Natural killer cell treated with Interleukin-12 subunit alpha and Interleukin-12 subunit beta and Interleukin-15 and Interleukin-18, amount 100 ng/mL, for 72 hours (primary cell): ENCODE measurements at regions not wholly inside any gene's neighbourhood (a gene's known extent, or its start where the extent isn't known, plus 50 kb on each side); places are given as distances from the start of the nearest gene placed in this dataset.
"Not testable (repeated sequence)": the region's sequence is repeated elsewhere in the genome, so short reads cannot be mapped to it uniquely, and the experiment has no call there.

Source experiments
- ATAC-seq, 2 donors: fragments of 150-1000 bp; cut with Tn5 transposase in 1 of 2; sonication (Bioruptor Pico), chemical (Tn5 transposase) in 1 of 2; 2 replicates each; pipeline ENCODE4 v1.10.0; 2021
- DNase-seq: peaks from one replicate; pipeline ENCODE4 v3.0.0; 2022; ENCODE audit warnings: low spot score
- H3K27ac Mint-ChIP-seq, 2 donors: 1 replicate in 1 of 2; 2 replicates in 1 of 2; pipeline ENCODE4 v1.8.0; 2022; ENCODE audit warnings: mixed read lengths in 2 of 2, mild to moderate bottlenecking in 1 of 2, moderate library complexity in 1 of 2
- H3K27me3 Mint-ChIP-seq, 2 donors: 1 replicate in 1 of 2; 2 replicates in 1 of 2; pipeline ENCODE4 v1.8.0; 2022; ENCODE audit warnings: mixed read lengths in 2 of 2
- H3K36me3 Mint-ChIP-seq: one replicate; pipeline ENCODE4 v1.8.0; 2022; ENCODE audit warnings: mixed read lengths
- H3K4me1 Mint-ChIP-seq, 2 donors: 1 replicate in 1 of 2; 2 replicates in 1 of 2; pipeline ENCODE4 v1.8.0; 2022; ENCODE audit warnings: low read depth in 2 of 2, mixed read lengths in 2 of 2, mild to moderate bottlenecking in 1 of 2
- H3K4me3 Mint-ChIP-seq: one replicate; pipeline ENCODE4 v1.8.0; 2022; ENCODE audit warnings: mixed read lengths
- H3K9me3 Mint-ChIP-seq: 2 replicates; pipeline ENCODE4 v1.8.0; 2022; ENCODE audit warnings: mixed read lengths

DNA sequence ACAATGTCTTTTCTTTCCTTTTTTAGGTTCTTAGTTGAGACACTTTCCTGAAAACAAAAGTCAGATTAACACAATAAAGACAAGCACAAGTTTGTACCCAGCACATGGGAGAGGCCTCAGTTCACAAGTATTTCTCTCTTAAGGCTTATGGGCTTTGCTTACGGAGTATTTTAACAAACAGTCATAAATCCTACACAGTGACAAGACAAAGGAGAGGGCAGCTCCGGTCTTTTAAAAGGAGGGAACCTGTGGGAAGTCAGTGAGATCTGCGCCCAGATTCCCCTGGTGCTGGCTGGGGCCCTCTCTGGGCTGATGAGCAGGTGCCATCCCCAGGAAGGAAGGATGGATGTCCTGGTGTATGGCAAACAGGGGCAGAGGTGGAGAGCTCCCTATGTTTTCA, 398.6 kb downstream of the ACTR3B start:
- no peaks in the 10 kb centered on the region for H3K4me1 Mint-ChIP-seq
- peaks cover 8% of the 10 kb centered on the region for H3K9me3 Mint-ChIP-seq
- no peaks in the 10 kb centered on the region for H3K36me3 Mint-ChIP-seq
- H3K27me3 Mint-ChIP-seq, result no peaks in the 10 kb centered on the region
- H3K27ac Mint-ChIP-seq, result no peak overlapping the region
- no peak overlapping the region for H3K4me3 Mint-ChIP-seq
- DNase-seq (no peak), ATAC-seq (no peak)

DNA sequence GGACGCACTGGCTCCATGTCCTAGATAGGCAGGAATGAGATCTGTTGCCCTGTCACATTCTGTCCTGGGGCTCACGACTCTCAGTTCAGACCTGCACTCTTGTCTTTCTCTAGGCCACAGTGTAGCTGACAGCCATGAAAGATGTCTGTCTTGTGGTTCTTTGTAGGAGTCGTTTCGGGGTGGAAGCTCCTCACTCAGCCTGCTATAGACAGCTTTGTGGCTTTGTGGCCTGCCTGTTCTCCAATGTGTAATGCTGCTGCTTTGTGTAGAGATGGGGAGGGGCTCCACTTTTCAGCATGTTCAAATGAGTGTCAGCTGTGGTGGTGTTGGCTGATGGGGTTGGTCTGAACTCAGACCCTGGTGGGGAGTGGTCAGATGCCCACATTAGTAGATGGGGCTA, 410.7 kb downstream of the ACTR3B start:
- Mint-ChIP-seq H3K4me3 (no peak overlapping the region), H3K4me1 (no peaks in the 10 kb centered on the region), H3K27ac (no peak overlapping the region)

DNA sequence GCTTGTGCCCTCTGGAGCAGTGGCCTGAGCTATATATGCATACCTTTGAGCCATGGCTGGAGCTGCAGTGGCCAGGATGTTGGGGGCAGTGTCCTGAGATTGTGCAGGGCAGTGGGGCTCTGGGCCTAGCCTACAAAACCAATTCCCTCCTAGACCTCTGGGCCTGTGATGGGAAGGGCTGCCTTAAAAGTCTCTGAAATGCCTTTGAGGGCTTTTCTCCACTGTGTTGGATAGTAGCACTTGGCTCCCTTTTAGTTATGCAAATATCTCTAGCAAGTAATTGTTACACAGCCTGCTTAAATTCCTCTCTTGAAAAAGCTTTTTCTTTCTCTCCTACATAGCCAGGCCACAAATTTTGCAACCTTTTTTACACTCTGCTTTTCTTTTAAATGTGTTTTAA, 426.4 kb downstream of the ACTR3B start:
- H3K27ac Mint-ChIP-seq, result no peak overlapping the region

More for the DNA sequence above, 410.7 kb downstream of the ACTR3B start:
- H3K27me3 Mint-ChIP-seq, result no peaks in the 10 kb centered on the region
- peaks cover 8% of the 10 kb centered on the region for H3K9me3 Mint-ChIP-seq
- H3K36me3 Mint-ChIP-seq, result no peaks in the 10 kb centered on the region
- DNase-seq (no peak), ATAC-seq (no peak)

DNA sequence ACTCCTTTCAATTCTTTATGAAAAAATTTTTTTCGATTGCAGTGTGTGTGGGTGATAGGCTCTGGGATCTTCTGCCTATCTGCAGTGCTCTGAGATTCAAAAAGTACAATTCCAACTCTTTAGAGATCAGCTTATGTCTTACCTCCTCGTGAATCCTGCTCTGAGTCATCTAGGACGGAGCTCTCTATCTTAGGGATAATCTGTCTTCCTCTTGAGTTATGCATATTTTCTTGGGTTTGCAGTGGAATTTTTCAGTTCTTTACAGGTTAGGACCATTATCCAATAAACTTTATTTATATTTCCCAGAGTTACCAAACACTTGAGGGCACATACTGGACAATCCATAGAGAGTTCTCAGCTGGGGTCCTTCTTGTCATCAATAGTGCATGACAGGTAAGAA, 428.6 kb downstream of the ACTR3B start:
- DNase-seq (no peak), ATAC-seq (no peak)
- H3K4me3 Mint-ChIP-seq, result no peak overlapping the region
- no peaks in the 10 kb centered on the region for H3K27me3 Mint-ChIP-seq
- no peaks in the 10 kb centered on the region for H3K36me3 Mint-ChIP-seq
- H3K9me3 Mint-ChIP-seq, result peaks cover 12% of the 10 kb centered on the region
- no peak overlapping the region for H3K27ac Mint-ChIP-seq
- H3K4me1 Mint-ChIP-seq, result no peaks in the 10 kb centered on the region

More for the DNA sequence above, 426.4 kb downstream of the ACTR3B start:
- Mint-ChIP-seq H3K27me3 (no peaks in the 10 kb centered on the region), H3K9me3 (peaks cover 12% of the 10 kb centered on the region), H3K36me3 (no peaks in the 10 kb centered on the region), H3K4me1 (no peaks in the 10 kb centered on the region), H3K4me3 (no peak overlapping the region)
- ATAC-seq, result no peak
- DNase-seq, result no peak

DNA sequence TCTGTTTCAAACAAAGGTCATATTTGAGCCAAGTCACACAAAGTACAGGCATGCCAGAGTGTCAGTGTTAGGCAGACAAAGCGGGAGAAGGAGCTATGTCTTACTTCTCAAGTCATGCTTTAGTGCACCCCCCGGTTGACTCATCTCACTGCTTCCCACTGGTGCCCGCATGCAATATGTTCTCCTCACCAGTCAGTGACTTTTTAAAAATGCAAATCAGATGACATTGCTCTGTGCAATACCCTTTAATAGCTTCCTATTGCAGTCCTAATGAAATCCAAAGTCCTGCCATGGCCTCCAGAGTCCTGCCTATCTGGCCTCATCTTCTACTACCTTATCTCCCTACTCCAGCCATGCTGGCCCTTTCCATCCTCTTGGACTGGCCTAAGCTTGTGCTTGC, 429.1 kb downstream of the ACTR3B start:
- Mint-ChIP-seq H3K4me3 (no peak overlapping the region), H3K27ac (no peak overlapping the region), H3K4me1 (no peaks in the 10 kb centered on the region), H3K36me3 (no peaks in the 10 kb centered on the region), H3K9me3 (peaks cover 12% of the 10 kb centered on the region), H3K27me3 (no peaks in the 10 kb centered on the region)
- ATAC-seq (peak in 1 of 2 donors; percentile 48), DNase-seq (no peak)

DNA sequence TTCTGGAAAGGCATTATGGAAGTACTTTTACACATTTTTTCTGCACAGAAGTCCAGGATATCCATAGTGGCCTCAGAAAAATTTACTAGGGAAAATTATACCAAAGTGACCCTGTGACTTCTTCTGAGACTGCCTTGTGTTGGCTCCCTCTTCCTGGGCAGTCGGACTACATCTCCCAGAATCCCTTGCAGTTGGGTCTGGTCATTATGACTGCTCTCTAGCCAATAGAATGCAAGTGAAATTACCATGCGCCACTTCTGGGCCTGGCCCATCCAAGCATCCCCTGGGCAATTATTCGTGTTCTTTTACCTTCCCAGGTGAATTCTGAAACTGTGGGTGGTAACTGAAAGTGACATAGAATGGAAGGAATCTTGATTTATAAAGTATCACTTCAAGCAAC, 430.9 kb downstream of the ACTR3B start:
- H3K9me3 Mint-ChIP-seq, result peaks cover 12% of the 10 kb centered on the region
- H3K36me3 Mint-ChIP-seq, result no peaks in the 10 kb centered on the region
- H3K4me1 Mint-ChIP-seq, result no peaks in the 10 kb centered on the region
- H3K4me3 Mint-ChIP-seq, result no peak overlapping the region
- H3K27me3 Mint-ChIP-seq, result no peaks in the 10 kb centered on the region
- DNase-seq (no peak), ATAC-seq (no peak)
- no peak overlapping the region for H3K27ac Mint-ChIP-seq

DNA sequence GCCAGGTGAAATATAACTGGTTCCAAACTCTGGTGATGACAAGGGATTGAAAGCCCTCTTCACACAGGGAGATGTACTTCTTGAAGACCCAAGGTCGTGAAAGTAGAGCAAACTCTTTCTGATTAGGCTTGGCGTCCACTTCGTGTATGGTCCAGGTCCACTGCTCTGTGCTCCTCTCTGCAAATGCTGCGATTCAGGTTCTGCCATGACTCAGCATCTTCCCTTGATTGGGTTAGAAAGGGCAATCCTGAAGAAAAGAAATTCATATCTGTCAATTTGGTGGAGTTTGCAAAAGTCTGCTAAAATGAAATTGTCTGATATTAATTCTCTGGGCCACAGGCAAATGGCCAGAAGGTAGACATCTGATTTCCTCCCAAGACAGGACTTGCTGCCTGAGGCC, 431.4 kb downstream of the ACTR3B start:
- Mint-ChIP-seq H3K36me3 (no peaks in the 10 kb centered on the region), H3K27me3 (no peaks in the 10 kb centered on the region), H3K27ac (no peak overlapping the region), H3K4me3 (no peak overlapping the region), H3K4me1 (no peaks in the 10 kb centered on the region), H3K9me3 (peaks cover 12% of the 10 kb centered on the region)
- DNase-seq (no peak), ATAC-seq (no peak)

DNA sequence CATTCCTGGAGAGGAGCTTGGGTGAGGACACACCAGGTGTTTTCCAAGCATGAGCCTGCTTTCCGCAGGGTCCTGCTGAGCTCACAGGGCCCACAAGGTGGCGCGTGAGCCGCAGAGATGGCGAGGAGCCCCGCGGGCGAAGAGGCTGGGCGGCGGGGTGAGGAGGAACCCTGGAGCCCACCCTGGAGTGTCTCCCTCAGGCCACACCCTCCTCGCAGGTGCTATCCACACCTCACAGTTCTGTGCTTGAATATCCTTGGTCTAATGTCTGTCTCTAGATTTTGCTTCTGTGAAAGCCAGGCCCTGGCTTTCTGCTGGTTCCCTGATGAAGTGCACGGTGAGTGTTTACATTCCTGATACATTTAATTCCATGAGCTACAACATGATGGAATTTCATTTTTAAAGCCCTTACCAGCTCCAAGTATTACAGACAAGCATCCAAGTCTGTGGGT, 433.6 kb downstream of the ACTR3B start:
- Mint-ChIP-seq H3K36me3 (peaks cover under 1% of the 10 kb centered on the region), H3K9me3 (peaks cover 12% of the 10 kb centered on the region), H3K4me3 (no peak overlapping the region), H3K27ac (no peak overlapping the region), H3K27me3 (no peaks in the 10 kb centered on the region), H3K4me1 (no peaks in the 10 kb centered on the region)
- DNase-seq (no peak), ATAC-seq (no peak)

DNA sequence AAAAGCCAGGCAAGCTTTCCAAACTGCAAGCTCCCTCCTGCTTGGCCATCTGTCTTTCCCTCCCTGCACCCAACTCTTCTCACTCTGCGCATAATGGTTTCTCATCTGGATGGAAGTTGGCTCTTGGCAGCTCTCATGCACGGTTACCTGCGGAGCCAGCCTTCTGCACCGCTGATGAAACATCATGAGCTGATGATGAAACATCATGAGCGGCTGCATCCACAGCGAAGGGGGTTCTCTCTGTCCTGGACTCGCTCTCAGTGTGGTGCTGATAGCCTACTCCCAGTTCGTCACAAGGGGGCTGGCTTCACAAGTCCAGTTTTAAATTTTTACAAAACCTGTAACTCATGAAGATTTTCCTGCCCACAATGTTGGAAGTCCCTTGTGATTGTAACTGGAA, 457.5 kb downstream of the ACTR3B start:
- no peak overlapping the region for H3K4me3 Mint-ChIP-seq
- H3K4me1 Mint-ChIP-seq, result no peaks in the 10 kb centered on the region
- no peak for ATAC-seq
- peaks cover 25% of the 10 kb centered on the region for H3K36me3 Mint-ChIP-seq
- no peak for DNase-seq
- peaks cover 26% of the 10 kb centered on the region for H3K9me3 Mint-ChIP-seq
- H3K27ac Mint-ChIP-seq, result no peak overlapping the region
- no peaks in the 10 kb centered on the region for H3K27me3 Mint-ChIP-seq

DNA sequence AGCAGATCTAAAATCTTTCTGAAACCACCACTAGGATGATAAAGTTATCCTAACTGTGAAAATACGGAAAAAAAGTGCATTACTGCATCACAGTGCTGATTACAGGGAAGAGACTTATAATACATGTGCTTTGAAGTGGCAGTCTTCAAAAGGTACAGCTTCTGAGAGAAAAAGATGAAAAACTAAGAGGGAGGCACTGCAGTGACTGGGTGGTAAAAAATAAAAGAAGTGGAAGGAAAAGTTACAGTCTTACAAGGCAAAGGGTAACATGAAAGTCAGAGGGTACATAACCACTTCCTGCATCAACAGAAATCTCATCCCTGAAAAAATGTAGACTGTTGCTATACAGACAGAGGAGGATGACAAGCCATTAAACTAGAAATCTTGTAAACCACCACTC, 465.3 kb downstream of the ACTR3B start:
- no peak for DNase-seq
- peaks cover 14% of the 10 kb centered on the region for H3K36me3 Mint-ChIP-seq
- H3K4me3 Mint-ChIP-seq, result no peak overlapping the region
- H3K27me3 Mint-ChIP-seq, result no peaks in the 10 kb centered on the region
- peaks cover 26% of the 10 kb centered on the region for H3K9me3 Mint-ChIP-seq
- H3K27ac Mint-ChIP-seq, result no peak overlapping the region
- no peak for ATAC-seq
- H3K4me1 Mint-ChIP-seq, result no peaks in the 10 kb centered on the region

DNA sequence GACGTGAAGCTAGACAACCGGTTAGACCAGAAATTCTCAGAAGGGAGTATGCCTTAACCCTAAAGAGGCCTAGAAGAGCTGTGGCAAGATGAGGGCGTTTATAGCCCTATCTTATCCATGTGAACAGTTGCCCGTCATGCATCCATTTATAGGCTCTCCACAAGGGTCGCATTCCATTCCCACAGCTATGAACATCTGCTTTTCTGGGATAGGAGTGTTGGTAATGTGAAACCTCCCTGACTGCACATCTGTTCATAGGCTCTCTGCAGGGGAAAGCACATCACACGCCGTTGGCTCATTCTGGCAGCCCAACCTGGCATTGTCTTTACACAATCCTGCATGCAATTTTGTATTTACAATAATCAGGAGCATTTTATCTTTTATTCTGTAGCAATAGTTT, 485.6 kb downstream of the ACTR3B start:
- not testable (repeated sequence) for H3K27ac Mint-ChIP-seq, H3K4me3 Mint-ChIP-seq, H3K4me1 Mint-ChIP-seq

DNA sequence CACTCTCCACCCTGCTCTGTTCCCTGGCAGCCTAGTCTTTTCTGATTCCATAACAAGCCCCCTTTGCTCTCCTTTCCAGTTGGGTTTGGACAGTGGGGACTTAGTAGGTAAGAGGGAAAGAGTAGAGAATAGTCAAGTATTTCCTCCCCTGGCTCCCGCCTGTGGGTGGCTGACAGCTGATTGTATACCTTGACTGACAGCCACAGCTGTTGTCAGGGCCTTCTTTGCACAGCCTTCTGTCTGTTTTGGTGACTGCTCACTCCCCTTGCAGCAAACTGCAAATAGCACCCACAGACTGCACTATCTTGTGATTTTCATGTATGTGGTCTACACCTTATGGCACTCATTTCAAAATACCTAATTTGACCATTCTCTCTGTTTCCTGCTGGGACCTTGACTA, 486.3 kb downstream of the ACTR3B start:
- H3K27ac Mint-ChIP-seq, result no peak overlapping the region
- no peak for DNase-seq
- peaks cover 3% of the 10 kb centered on the region for H3K9me3 Mint-ChIP-seq
- no peak for ATAC-seq
- H3K36me3 Mint-ChIP-seq, result no peaks in the 10 kb centered on the region
- H3K27me3 Mint-ChIP-seq, result no peaks in the 10 kb centered on the region
- no peak overlapping the region for H3K4me3 Mint-ChIP-seq
- H3K4me1 Mint-ChIP-seq, result no peaks in the 10 kb centered on the region

More for the DNA sequence above, 485.6 kb downstream of the ACTR3B start:
- not testable (repeated sequence) for DNase-seq, H3K9me3 Mint-ChIP-seq, H3K27me3 Mint-ChIP-seq, ATAC-seq, H3K36me3 Mint-ChIP-seq

DNA sequence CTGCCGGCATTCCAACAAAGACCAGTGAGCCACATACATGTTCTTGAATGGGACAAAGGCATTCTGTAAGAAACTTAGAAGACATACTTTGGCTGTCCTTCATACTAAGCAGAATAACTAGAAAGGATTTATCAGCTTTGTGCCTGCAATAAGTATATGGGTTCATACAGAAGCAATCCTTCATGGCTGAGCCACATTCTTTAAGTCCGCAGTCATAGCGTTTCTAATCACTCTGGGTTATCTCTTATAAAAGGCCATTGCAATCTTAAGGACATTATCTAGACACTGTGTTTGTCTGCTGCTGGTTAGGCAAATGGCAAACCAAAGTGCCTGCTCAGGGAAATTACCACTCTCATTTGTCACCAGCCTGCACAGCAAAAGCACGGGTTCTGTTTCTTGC, 488.4 kb downstream of the ACTR3B start:
- no peaks in the 10 kb centered on the region for H3K27me3 Mint-ChIP-seq
- ATAC-seq, result no peak

DNA sequence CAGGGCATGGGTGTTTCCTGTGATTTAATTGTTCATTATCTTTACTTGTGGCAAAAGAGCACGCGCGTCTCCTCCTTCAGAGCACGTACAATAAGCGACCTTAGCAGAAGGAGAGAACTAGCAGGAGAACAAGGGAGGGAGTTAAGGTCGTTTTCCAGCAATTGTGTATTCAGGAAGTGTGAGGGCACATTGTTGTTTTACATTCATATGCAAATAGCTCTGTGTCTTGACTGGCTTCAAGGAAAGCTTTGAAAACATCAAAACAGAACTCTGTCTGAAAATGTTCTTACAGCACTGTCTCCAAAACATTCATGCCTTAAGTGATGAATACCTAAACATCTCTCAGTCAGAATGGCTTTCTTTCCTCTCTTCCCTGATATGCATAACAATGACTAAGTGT, 499.1 kb downstream of the ACTR3B start:
- no peak for ATAC-seq
- H3K36me3 Mint-ChIP-seq, result no peaks in the 10 kb centered on the region
- H3K27me3 Mint-ChIP-seq, result no peaks in the 10 kb centered on the region

More for the DNA sequence above, 488.4 kb downstream of the ACTR3B start:
- Mint-ChIP-seq H3K4me3 (no peak overlapping the region), H3K4me1 (no peaks in the 10 kb centered on the region), H3K9me3 (peaks cover 3% of the 10 kb centered on the region), H3K27ac (no peak overlapping the region), H3K36me3 (no peaks in the 10 kb centered on the region)
- no peak for DNase-seq

DNA sequence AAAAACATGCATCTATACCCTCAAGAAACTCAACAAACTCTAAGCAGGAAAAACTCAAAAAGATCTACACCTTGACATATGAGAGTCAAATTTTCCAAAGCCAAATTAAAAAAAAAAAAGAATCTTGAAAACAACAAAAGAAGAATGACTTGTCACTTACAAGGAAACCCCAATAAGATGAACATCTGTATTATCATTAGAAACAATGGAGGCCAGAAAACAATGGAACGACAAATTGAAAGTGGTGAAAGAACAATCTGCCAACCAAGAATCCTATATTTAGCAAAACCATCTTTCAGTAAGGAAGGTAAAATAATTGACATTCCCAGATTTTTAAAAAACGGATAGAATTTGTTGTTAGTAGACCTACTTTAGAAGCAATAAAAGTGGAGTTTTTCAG, 516.8 kb downstream of the ACTR3B start:
- no peaks in the 10 kb centered on the region for H3K4me1 Mint-ChIP-seq
- H3K9me3 Mint-ChIP-seq, result peaks cover 24% of the 10 kb centered on the region
- no peak for DNase-seq
- H3K27me3 Mint-ChIP-seq, result no peaks in the 10 kb centered on the region
- H3K27ac Mint-ChIP-seq, result no peak overlapping the region
- no peak for ATAC-seq
- no peak overlapping the region for H3K4me3 Mint-ChIP-seq
- no peaks in the 10 kb centered on the region for H3K36me3 Mint-ChIP-seq

More for the DNA sequence above, 499.1 kb downstream of the ACTR3B start:
- Mint-ChIP-seq H3K4me3 (no peak overlapping the region), H3K9me3 (peaks cover 7% of the 10 kb centered on the region), H3K4me1 (no peaks in the 10 kb centered on the region), H3K27ac (no peak overlapping the region)
- no peak for DNase-seq
